NCI-H2171 (cell line): ENCODE measurements at regions not wholly inside any gene's neighbourhood (a gene's known extent, or its start where the extent isn't known, plus 50 kb on each side); places are given as distances from the start of the nearest gene placed in this dataset.
"Not testable (repeated sequence)": the region's sequence is repeated elsewhere in the genome, so short reads cannot be mapped to it uniquely, and the experiment has no call there.

Experiments
- DNase-seq: peaks from one replicate; lab custom pipeline; 2025; lab: John Stamatoyannopoulos, UW

DNA sequence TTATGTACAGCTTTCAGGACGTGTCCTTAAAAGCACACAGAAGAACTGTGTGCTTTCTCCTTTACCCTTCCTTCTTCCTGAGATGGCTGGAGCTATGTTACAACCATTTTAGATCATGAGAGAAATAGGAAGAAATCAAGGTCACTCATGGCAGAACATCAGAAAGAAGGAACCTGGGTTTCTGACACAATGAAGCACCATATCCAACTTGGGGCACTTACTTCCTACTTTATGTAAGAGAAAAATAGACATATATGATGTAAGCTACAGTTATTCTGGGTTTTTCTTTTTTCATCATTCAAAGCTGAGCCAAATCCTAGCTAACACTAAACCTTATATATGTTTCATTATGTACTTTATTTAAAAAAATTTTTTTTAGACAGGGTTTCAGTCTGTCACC is 79.5 kb downstream of the FAM161A start:
- no peak for DNase-seq

DNA sequence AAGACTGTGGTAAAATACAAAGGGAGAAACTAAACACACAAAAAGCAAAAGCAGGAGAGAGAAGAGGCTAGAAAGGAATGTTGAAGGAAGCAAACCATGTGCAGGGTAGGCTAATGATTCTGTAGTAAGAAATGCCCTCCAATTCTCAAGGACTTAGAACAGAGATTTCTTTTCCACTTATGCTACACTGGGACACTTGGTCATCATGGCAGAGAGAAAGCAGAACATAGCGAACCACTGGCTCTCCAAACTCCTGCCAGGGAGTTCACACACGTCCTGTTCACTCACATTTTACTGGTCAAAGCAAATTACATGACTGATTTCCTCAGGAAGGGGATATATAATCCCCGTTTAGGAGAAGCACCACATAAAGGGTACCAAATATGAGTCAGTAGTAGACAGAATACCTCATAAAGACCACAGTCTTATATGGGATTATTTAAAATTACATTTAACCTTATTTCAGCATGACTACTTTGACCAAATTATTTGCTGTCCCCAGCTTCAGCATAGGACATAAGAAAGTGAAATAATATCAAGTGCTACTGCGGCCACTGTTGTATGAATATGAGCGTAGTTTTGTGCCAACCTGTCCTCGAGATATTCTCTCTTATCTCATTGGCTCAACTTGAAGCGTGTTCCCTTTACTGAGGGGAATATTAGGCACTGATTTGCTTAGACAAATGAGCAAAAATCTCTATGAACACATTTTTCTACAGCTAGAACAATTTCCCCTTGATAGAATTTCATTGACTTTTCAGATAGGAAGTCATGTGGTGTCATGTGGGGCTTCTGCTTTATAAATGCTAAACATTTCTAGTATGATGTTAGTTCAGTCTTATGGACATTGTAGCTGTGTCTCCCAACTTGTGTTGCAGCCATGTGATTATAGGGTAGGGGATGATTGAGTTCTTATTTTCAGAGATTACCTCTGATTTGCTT is 81.7 kb downstream of the FAM161A start:
- DNase-seq: no peak

DNA sequence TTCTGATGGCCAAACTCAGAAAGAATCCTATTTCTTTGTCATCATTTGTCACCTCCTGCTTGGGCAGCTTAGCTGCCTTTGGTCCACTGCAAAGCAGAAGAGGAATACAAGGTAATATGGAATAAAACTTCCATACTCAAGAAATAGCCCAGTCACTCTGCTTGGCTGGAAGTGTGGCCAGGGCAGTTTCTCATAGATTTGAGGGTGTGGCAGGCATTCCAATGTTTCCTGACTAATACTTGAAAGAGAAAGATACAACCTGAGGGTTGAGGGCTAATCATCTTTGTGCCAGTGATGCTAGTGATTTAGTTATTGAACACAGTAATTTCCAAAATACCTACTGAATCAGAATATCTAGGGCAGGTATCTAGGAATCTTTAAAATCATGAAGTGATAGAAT is 83.1 kb downstream of the FAM161A start:
- DNase-seq: no peak

DNA sequence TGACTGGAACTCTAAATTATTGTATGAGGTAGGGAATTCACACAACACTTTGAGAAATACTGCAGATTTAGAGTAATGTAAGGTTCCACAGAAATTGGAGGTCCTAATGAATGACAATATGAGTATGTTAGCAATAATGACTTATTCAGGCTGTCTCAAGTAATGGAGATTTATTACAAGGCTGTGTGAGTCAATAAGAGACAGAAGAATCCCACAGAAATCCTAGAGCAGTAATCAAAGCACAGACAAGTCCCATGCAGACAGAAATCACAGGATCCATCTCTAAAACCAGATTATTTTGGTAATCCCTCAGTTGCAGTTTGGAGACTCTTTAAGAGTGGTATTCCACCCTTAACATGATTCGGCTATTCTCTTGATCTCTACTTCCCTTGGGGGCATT is 83.6 kb downstream of the FAM161A start:
- DNase-seq: no peak

DNA sequence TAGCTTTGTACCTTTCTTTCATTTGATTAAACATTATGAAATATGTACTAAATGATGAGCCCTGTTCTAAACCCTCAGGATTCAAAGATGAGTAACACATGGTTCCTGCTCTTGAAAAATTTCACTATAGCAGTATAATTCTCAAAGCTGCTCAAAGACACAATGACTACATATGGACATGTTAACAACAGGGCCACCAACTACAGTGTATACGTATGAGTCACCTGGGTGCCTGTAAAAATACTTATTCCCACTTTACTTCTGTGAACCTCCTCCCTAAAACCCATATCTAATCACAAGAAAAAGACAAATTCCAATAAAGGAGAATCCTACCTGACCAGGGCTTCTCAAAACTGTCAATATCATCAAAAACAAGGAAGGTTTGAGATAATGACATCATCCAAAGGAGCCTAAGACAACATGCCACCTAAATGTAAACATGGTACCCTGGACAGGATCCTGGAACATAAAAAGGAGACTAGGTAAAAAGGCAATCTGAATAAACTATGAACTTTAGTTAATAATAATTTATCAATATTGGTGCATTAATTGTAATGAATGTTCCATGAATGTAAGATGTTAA is 84.7 kb downstream of the FAM161A start:
- DNase-seq: no peak

DNA sequence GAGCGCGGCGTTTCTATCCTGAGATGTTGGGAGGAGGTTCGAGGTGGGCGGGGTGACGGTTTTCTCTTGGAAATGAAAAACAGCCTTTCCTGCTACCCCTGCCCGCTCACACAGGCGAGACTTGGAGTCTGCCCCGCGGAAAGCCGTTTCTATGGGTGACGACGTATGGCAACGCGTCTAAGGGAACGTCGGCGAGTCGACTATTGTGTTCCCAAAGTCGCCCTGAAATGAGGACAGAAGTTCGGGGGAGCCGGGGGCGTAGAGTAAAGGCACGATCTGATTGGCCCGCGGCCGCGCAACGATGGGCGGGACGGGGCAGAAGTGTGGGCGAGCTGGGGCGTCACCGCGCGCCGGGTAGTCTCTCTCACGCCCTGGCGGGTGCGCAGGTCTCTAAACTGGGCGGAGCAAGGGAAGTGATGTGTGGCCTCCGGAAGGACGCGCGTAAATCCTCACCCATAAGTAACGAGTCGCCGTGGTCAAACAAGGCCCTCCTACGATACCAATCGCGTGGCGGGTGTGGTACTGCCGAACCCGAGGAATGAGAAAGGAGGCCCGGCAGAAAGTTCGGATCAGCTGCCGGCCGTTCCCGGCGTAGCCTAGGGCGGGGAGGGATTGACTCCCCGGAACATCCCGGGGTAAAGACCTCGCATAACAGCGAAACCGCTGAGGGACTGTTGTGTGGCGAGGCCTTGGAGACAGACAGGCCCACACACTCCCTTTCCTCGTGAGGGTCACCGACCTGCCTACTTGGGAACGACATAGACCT is 89.6 kb downstream of the FAM161A start:
- DNase-seq: peak; percentile 97

DNA sequence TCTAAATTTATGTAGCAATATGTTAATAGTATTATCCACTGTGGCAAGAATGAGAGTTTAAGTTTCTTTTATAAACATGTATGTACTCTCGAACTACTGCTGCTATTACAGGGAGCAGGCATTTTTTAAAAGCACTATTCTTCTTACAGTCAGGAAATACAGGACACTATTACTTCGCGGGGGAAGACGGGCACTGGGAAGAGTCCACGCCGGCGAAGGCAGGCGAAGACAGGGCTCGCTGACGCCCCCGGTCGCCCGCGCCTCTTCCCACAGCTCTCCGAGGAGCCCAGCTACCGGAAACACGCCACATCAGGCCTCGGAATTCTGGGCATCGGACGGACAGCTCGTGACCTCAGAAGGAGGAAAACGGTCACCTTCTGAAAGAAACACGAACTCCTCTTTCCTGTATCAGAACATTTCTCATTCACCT is 90.2 kb downstream of the FAM161A start:
- DNase-seq: peak; percentile 64

DNA sequence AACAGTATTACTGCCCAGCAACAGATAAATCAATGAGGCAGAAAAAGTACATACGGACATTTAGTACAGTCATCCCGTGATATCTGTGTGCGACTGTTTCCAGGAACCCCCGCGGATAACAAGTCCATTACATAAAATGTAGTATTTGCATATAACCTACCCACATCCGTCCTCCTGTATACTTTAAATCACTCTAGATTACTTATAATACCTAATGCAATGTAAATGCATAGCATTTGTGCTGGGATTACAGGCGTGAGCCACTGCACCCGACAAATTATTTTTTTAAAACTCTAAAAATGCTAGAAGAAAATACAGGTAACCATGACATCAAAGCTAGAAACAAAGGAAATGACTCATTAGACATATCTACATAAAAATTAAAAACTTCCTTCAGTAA is 91.6 kb downstream of the FAM161A start:
- DNase-seq: no peak

DNA sequence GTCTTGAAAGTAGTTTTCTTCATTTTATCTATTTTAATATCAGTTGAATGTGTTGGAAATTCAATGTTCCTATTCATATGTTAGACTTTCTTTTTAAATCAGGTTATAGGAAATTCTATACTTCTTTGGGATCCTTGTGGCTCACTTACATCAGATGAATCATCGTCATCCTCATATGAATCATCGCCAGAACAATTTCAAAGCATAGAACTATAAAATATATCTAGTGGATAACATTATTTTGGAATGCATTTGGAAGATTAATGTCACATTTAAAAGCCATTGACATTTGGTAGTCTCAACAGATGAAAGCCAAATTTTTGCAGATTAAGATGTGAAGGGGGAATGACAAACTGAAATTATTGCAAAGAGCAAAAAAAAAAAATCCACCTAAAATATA is 94.1 kb downstream of the FAM161A start:
- no peak for DNase-seq

DNA sequence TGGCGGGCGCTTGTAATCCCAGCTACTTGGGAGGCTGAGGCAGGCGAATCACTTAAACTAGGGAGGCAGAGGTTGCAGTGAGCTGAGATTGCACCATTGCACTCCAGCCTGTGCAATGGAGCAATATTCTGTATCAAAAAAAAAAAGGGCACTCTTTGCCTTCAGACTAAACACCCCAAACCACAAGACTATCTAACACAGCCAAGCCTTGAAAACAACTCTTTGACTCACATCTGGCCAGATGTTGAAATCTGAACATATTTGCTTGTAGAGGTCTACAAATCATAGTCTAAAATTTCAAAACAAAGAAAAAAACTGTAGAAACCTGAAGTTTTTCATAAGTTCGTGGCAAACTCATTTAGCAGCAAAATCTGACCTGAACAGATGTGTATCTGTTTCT is 94.9 kb downstream of the FAM161A start:
- DNase-seq: no peak

DNA sequence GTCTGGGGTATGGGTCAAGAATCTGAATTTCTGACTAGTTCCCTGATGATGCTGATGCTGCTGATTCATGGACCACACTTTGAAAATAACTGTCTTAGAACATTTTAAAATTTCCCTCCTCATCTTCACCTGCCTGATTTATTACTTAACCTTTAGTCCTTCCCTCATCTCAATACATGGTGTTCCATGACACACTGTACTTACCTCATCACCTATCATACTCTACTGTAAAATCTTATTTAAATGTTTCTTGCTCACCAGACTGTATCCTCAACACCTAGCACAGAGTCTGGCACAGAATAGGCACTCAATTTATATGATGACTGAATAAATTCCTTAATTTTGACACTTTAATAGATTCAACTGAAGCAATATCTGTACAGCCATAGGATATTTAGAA is 95.7 kb downstream of the FAM161A start:
- no peak for DNase-seq

DNA sequence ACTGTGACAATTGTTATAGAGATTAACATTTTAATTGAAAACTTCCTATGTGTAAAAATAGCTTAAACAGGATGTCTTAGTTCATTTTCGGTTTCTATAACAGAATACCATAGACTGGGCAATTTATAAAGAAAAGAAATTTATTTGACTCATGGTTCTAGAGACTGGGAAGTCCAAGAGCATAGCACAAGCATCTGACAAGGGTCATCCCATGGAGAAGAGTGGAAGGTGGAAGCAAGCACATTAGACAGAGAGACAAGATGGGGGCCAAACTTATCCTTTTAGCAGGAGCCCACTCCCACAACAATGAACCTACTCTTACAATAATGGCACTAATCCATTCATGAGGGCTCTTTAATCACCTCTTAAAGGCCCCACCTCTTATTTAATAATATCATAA is 100.3 kb downstream of the FAM161A start:
- DNase-seq: no peak

DNA sequence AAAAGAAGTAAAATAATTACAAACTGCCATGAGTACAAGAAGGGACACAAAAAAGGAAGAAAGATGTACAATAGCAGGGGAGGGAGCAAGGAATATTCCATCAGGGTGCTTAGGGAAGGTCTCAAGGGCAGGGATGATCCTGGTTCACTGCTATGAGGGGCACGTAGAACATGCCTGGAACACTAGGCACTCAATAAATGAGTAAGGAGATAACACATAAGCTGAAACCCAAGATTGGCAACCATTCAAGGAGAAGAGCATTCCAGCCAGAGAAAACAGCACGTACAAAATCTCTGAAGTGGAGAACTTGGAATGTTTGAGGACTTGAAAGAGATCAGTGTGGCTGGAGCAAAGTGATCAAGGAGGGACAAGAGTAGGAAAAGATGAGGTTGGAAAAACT is 103.2 kb downstream of the FAM161A start:
- DNase-seq: no peak

DNA sequence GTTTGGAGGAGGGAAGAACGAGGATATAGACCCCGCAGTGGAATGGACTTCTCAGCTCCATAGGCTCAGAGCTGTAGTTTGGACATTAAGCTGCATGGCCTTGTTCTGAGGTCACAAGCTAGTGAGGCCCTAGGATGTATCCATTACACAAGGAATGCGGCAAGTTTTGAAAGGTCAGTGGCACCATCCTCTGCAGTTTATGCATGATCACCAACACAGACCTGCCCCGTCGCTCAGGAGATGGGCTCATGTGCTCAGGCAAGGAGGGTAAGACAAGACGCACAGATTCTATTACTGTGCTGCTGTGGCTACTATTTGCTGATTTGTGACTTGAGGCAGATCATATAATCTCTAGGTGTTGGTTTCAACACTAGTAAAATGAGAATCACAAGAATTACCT is 110.9 kb downstream of the FAM161A start:
- no peak for DNase-seq

DNA sequence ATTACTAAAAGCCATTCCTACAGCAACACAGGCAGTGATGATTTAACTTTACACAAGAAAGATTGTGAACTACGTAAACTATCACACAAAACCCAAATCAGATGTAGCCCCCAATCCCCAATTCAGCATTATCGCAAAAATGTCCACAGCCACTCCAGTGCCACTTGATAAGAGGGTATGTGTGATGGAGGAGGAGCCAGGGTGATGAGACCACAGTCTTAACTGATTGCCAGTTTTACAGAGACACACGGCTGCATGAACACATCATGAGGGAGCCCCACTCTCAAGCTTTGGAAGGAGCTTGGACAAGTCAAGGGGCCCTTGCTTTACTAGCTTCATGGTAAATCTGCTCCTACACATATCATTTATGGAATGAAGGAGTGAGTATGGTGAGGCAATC is 116.0 kb downstream of the FAM161A start:
- DNase-seq: no peak

DNA sequence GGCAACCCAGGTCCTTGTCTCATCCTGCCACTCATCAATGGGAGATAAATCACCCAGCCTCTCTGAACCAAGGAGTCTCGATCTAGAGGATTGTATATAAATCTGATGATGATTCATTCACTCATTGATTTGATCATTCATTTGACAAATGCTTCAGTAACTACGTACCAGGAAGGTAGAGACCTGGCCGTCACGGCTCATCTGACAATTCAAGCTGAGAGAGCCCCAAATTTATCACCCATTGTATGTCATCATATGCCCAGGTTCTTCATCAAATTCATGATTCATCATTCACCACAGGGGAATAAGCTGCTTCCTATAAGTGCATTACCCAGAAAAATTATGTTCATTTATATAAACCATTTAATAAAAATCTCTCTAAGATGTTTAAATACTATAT is 116.9 kb downstream of the FAM161A start:
- no peak for DNase-seq

DNA sequence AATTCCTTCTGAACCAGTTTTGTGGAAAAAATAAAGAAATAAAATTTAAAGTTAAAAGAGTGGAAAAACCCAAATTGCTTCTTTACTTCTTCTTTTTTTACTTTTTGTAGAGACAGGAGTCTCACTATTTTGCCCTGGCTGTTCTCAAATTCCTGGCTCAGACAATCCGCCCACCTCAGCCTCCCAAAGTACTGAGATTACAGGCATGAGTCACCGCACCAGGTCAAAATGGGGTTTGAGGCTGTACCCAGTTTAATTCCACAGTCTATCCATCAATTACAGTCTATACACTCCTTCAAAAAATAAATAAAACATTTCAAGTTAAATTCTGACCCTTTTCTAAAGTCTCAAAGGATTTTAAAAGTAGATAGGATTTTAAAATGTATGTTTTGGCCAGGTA is 120.3 kb downstream of the FAM161A start:
- no peak for DNase-seq

DNA sequence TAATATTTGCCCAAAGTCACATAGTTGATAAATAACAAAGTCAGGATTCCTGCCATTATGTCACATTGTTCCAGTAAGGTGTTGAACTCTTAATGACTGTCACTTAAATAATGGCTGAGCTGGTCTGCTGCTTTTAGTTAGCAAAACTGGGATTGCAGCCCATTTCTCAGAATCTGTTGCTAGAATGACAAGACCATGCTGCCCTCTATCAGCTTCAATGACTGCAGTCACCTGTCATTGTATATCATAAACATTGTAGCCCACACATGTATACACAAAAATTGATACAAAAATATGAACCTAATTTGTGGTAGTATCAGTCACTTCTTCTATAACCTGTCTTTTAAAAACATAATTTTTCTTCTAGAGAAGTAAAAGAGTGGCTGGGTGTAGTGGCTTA is 121.1 kb downstream of the FAM161A start:
- DNase-seq: no peak

DNA sequence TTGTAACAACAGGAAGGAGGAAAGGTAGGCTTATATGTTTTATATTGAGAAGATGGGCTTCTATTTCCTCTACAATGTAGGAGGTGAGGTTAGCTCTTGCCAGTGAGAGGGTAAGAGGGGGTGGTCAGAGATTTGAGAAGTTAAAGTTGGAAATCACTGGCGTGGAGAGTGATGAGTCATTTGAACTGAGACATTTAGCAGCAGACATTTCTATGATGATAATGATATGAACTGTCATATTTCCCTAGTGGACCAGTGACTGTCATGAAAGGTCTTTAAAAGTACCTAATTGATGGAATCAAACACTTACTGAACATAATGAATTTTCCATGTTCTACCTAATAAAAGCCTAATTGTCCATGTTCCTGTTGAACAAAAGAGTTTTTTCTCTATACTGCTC is 126.1 kb downstream of the FAM161A start:
- DNase-seq: no peak

DNA sequence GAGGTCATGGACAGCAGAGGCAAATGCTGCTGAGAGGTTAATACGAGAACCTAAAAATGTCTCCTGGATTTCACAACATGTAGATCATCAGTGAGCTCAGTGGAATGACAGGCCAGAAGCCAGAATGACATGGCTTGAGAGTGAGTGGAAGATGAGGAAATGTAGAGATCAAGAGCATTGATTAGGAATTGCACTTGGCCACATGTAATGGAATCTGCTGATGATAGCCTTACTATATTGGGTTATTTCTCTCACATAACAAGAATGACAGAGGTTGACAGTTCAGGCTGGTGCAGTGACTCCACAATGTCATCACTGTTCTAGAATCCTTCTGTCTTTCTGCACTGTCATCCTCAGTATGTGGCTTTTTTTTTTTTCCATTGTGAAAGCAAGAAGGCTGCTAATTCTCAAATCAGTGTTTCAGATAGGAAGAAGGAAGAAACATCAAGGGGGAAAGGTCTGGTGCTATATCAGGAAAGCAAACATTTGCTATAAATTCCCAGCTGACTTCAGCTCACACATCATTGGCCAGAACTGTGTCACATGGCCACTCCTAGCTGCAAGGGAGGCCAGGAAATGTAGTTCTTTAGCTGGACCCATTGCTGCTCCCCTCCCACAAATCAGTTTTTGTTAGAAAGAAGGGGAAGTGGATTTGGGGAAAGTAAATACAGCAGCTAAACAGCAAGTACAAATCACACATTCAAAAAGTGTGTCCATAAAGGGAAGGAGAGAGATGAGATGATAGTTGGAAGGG is 127.2 kb downstream of the FAM161A start:
- no peak for DNase-seq

DNA sequence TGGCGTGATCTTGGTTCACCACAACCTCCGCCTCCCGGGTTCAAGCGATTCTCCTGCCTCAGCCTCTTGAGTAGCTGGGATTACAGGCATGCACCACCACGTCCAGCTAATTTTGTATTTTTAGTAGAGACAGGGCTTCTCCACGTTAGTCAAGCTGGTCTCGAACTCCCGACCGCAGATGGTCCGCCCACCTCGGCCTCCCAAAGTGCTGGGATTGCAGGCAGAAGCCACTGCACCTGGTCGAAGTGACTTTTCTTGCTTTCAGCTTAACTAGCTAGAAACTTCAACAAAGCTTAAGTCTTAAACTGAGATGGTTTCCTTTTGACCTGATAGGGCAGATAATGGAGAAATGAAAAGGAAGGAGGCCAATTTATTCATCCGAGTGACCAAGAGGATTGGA is 130.5 kb downstream of the FAM161A start:
- not testable (repeated sequence) for DNase-seq

DNA sequence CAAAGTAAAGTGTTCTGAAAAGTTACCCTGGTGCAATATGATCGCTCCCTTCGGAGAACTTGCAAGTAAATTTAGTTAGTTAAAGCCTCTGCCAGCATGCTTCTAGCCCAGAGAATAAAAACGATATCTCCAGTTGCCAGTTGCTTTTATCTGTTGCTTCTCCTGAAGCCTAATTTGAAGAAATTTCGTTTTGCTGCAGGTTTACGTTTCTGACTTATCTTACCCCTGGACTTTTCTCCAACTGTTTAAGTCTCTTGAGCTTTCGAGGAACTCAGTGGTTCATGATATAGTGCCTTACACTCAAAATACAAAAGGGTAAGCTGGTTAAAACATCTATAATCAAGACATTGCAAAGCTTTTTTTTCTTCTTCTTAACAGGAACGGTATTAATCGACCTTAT is 131.1 kb downstream of the FAM161A start:
- no peak for DNase-seq
